HUES48 (cell line): ENCODE measurements at regions not wholly inside any gene's neighbourhood (a gene's known extent, or its start where the extent isn't known, plus 50 kb on each side); places are given as distances from the start of the nearest gene placed in this dataset.

ENCODE experiments used
- H3K27ac ChIP-seq: one replicate; pipeline ENCODE4 v1.7.0; 2013; ENCODE audit warnings: low read depth, low read length, inconsistent platforms
- H3K27me3 ChIP-seq: 2 replicates; pipeline ENCODE4 v1.6.1; 2013; ENCODE audit warnings: mild to moderate bottlenecking, low read length; ENCODE audit not compliant: control insufficient read depth, insufficient read depth
- H3K36me3 ChIP-seq: 2 replicates; pipeline ENCODE4 v1.6.1; 2013; ENCODE audit warnings: low read length; ENCODE audit not compliant: control insufficient read depth, insufficient read depth
- H3K4me1 ChIP-seq: 2 replicates; pipeline ENCODE4 v1.6.1; 2013; ENCODE audit warnings: mild to moderate bottlenecking, low read length; ENCODE audit not compliant: control insufficient read depth, insufficient read depth
- H3K4me3 ChIP-seq: 2 replicates; pipeline ENCODE4 v1.5.1; 2013; ENCODE audit warnings: mild to moderate bottlenecking, low read depth, low read length
- H3K9ac ChIP-seq: 2 replicates; pipeline ENCODE4 v1.6.1; 2013; ENCODE audit warnings: mild to moderate bottlenecking, low read depth, low read length, moderate library complexity
- H3K9me3 ChIP-seq: 2 replicates; pipeline ENCODE4 v1.6.1; 2013; ENCODE audit warnings: low read length; ENCODE audit not compliant: control insufficient read depth, insufficient read depth

- H3K9me3 ChIP-seq, result no peaks in the 10 kb centered on the region
- no peaks in the 10 kb centered on the region for H3K4me1 ChIP-seq
- no peak overlapping the region for H3K4me3 ChIP-seq
Observed at GRCh38 chr13:81791641-81792040, 1450.7 kb upstream of the SPRY2 start.

GRCh38 chr13:81781471-81781870 is 1440.5 kb upstream of the SPRY2 start:
- Histone ChIP-seq H3K4me3 (no peak overlapping the region), H3K27ac (no peak overlapping the region)

More at GRCh38 chr13:81791641-81792040, 1450.7 kb upstream of the SPRY2 start:
- Histone ChIP-seq H3K27ac (no peak overlapping the region), H3K9ac (no peak overlapping the region), H3K36me3 (no peaks in the 10 kb centered on the region), H3K27me3 (no peaks in the 10 kb centered on the region)

GRCh38 chr13:81779876-81780275 is 1439.0 kb upstream of the SPRY2 start:
- no peaks in the 10 kb centered on the region for H3K36me3 ChIP-seq
- H3K9ac ChIP-seq, result no peak overlapping the region
- H3K4me3 ChIP-seq, result no peak overlapping the region
- H3K27ac ChIP-seq, result peak overlapping the region; percentile 25
- no peaks in the 10 kb centered on the region for H3K27me3 ChIP-seq
- H3K4me1 ChIP-seq, result peaks cover 14% of the 10 kb centered on the region; the same call in 1 of the 2 replicates
- no peaks in the 10 kb centered on the region for H3K9me3 ChIP-seq

More at GRCh38 chr13:81781471-81781870, 1440.5 kb upstream of the SPRY2 start:
- no peaks in the 10 kb centered on the region for H3K36me3 ChIP-seq
- no peaks in the 10 kb centered on the region for H3K27me3 ChIP-seq
- no peaks in the 10 kb centered on the region for H3K9me3 ChIP-seq
- no peak overlapping the region for H3K9ac ChIP-seq
- peaks cover 14% of the 10 kb centered on the region; the same call in 1 of the 2 replicates for H3K4me1 ChIP-seq

- H3K4me1 ChIP-seq, result peaks cover 14% of the 10 kb centered on the region; the same call in 1 of the 2 replicates
Observed at GRCh38 chr13:81778350-81778749, 1437.4 kb upstream of the SPRY2 start.

GRCh38 chr13:81773263-81773662 is 1432.3 kb upstream of the SPRY2 start:
- Histone ChIP-seq H3K9ac (no peak overlapping the region), H3K27ac (no peak overlapping the region), H3K4me3 (no peak overlapping the region), H3K4me1 (peaks cover 22% of the 10 kb centered on the region; the same call in 1 of the 2 replicates), H3K36me3 (no peaks in the 10 kb centered on the region), H3K27me3 (no peaks in the 10 kb centered on the region), H3K9me3 (no peaks in the 10 kb centered on the region)

More at GRCh38 chr13:81778350-81778749, 1437.4 kb upstream of the SPRY2 start:
- Histone ChIP-seq H3K9ac (no peak overlapping the region), H3K27me3 (no peaks in the 10 kb centered on the region), H3K27ac (no peak overlapping the region), H3K9me3 (no peaks in the 10 kb centered on the region), H3K36me3 (no peaks in the 10 kb centered on the region), H3K4me3 (no peak overlapping the region)

GRCh38 chr13:81771951-81772350 is 1431.0 kb upstream of the SPRY2 start:
- peak overlapping the region; percentile 30 for H3K27ac ChIP-seq
- no peaks in the 10 kb centered on the region for H3K27me3 ChIP-seq
- no peaks in the 10 kb centered on the region for H3K36me3 ChIP-seq
- H3K4me3 ChIP-seq, result no peak overlapping the region
- H3K9me3 ChIP-seq, result no peaks in the 10 kb centered on the region
- no peak overlapping the region for H3K9ac ChIP-seq
- H3K4me1 ChIP-seq, result peaks cover 22% of the 10 kb centered on the region; the same call in 1 of the 2 replicates

- Histone ChIP-seq H3K4me3 (no peak overlapping the region), H3K4me1 (peaks cover 22% of the 10 kb centered on the region; the same call in 1 of the 2 replicates), H3K36me3 (no peaks in the 10 kb centered on the region), H3K9ac (no peak overlapping the region), H3K9me3 (no peaks in the 10 kb centered on the region), H3K27ac (peak overlapping the region; percentile 30), H3K27me3 (no peaks in the 10 kb centered on the region)
Observed at GRCh38 chr13:81770868-81771505, 1430.1 kb upstream of the SPRY2 start.

- Histone ChIP-seq H3K9me3 (peaks cover 13% of the 10 kb centered on the region), H3K4me3 (no peak overlapping the region), H3K9ac (no peak overlapping the region), H3K4me1 (no peaks in the 10 kb centered on the region), H3K27me3 (no peaks in the 10 kb centered on the region), H3K36me3 (no peaks in the 10 kb centered on the region; the same call in 1 of the 2 replicates), H3K27ac (no peak overlapping the region)
Observed at GRCh38 chr13:81762449-81762848, 1421.5 kb upstream of the SPRY2 start.

- H3K36me3 ChIP-seq, result no peaks in the 10 kb centered on the region; the same call in 1 of the 2 replicates
- H3K4me1 ChIP-seq, result no peaks in the 10 kb centered on the region
- H3K9me3 ChIP-seq, result peaks cover 15% of the 10 kb centered on the region
- no peaks in the 10 kb centered on the region for H3K27me3 ChIP-seq
- H3K4me3 ChIP-seq, result no peak overlapping the region
- no peak overlapping the region for H3K27ac ChIP-seq
- no peak overlapping the region for H3K9ac ChIP-seq
Observed at GRCh38 chr13:81760316-81760715, 1419.4 kb upstream of the SPRY2 start.

- H3K4me1 ChIP-seq, result no peaks in the 10 kb centered on the region
- H3K9ac ChIP-seq, result no peak overlapping the region
- no peaks in the 10 kb centered on the region for H3K27me3 ChIP-seq
- no peaks in the 10 kb centered on the region; the same call in 1 of the 2 replicates for H3K36me3 ChIP-seq
- H3K9me3 ChIP-seq, result peaks cover 15% of the 10 kb centered on the region
- H3K27ac ChIP-seq, result no peak overlapping the region
- H3K4me3 ChIP-seq, result no peak overlapping the region
Observed at GRCh38 chr13:81757348-81757970, 1416.5 kb upstream of the SPRY2 start.

- no peaks in the 10 kb centered on the region for H3K36me3 ChIP-seq
- no peaks in the 10 kb centered on the region for H3K4me1 ChIP-seq
Observed at GRCh38 chr13:81745391-81745790, 1404.5 kb upstream of the SPRY2 start.

More at GRCh38 chr13:81745391-81745790, 1404.5 kb upstream of the SPRY2 start:
- Histone ChIP-seq H3K4me3 (no peak overlapping the region), H3K27me3 (no peaks in the 10 kb centered on the region), H3K9me3 (no peaks in the 10 kb centered on the region), H3K9ac (no peak overlapping the region), H3K27ac (no peak overlapping the region)
